OCI-LY1 (cell line): ENCODE measurements at regions not wholly inside any gene's neighbourhood (a gene's known extent, or its start where the extent isn't known, plus 50 kb on each side); places are given as distances from the start of the nearest gene placed in this dataset.
A peak's percentile ranks its signal among the peaks of the same experiment; 100 is the strongest.
"Not testable (repeated sequence)": the region's sequence is repeated elsewhere in the genome, so short reads cannot be mapped to it uniquely, and the experiment has no call there.

Experiments used
- H2AFZ ChIP-seq: fragments of 200-600 bp; sonication (generic), shearing (Covaris generic); 2 replicates; pipeline ENCODE4 v1.6.0; 2014; ENCODE audit warnings: antibody characterized with exemption, mild to moderate bottlenecking, low read length
- H3F3A ChIP-seq: fragments of 200-600 bp; sonication (generic), shearing (Covaris generic); 2 replicates; pipeline ENCODE4 v1.6.0; 2014; ENCODE audit warnings: mild to moderate bottlenecking, antibody characterized with exemption, low read length, moderate library complexity; ENCODE audit not compliant: insufficient read depth
- H3K27ac ChIP-seq: fragments of 200-600 bp; sonication (generic); 2 replicates; pipeline ENCODE4 v1.5.1; 2014; ENCODE audit warnings: low read length, mixed run types, mild to moderate bottlenecking, low read depth; ENCODE audit not compliant: poor library complexity, severe bottlenecking
- H3K27me3 ChIP-seq: fragments of 200-600 bp; sonication (generic); 2 replicates; pipeline ENCODE4 v1.6.0; 2014; ENCODE audit warnings: antibody characterized with exemption, mild to moderate bottlenecking, low read length, moderate library complexity; ENCODE audit not compliant: insufficient read depth
- H3K36me3 ChIP-seq: fragments of 200-600 bp; sonication (generic); 2 replicates; pipeline ENCODE4 v1.6.1; 2014; ENCODE audit warnings: mild to moderate bottlenecking, antibody characterized with exemption, low read length, moderate library complexity, mixed read lengths; ENCODE audit not compliant: insufficient read depth
- H3K4me1 ChIP-seq: fragments of 200-600 bp; sonication (generic); 2 replicates; pipeline ENCODE4 v1.5.1; 2014; ENCODE audit warnings: mild to moderate bottlenecking, low read length, moderate library complexity; ENCODE audit not compliant: insufficient read depth, severe bottlenecking
- H3K4me2 ChIP-seq: fragments of 200-600 bp; sonication (generic), shearing (Covaris generic); 2 replicates; pipeline ENCODE4 v1.6.1; 2014; ENCODE audit warnings: low read length
- H3K4me3 ChIP-seq: fragments of 200-600 bp; sonication (generic); 2 replicates; pipeline ENCODE4 v1.5.1; 2014; ENCODE audit warnings: low read length, low read depth, mild to moderate bottlenecking, mixed read lengths; ENCODE audit not compliant: poor library complexity, severe bottlenecking
- H3K79me2 ChIP-seq: fragments of 200-600 bp; shearing (Covaris generic); 2 replicates; pipeline ENCODE4 v1.6.1; 2016; ENCODE audit warnings: mixed run types, low read length, mixed read lengths; ENCODE audit not compliant: insufficient read depth
- H3K9ac ChIP-seq: fragments of 200-600 bp; sonication (generic), shearing (Covaris generic); 2 replicates; pipeline ENCODE4 v1.6.1; 2014; ENCODE audit warnings: mild to moderate bottlenecking, low read length, mixed read lengths
- H3K9me2 ChIP-seq: fragments of 200-600 bp; sonication (generic), shearing (Covaris generic); 2 replicates; pipeline ENCODE4 v1.6.1; 2014; ENCODE audit warnings: low read depth, mild to moderate bottlenecking, low read length, mixed read lengths
- H3K9me3 ChIP-seq: fragments of 200-600 bp; shearing (Covaris generic); 2 replicates; pipeline ENCODE4 v1.6.1; 2014; ENCODE audit warnings: low read length, mixed read lengths
- H4K20me1 ChIP-seq: fragments of 200-600 bp; sonication (generic), shearing (Covaris generic); 2 replicates; pipeline ENCODE4 v1.6.0; 2016; ENCODE audit warnings: mild to moderate bottlenecking, low read length; ENCODE audit not compliant: insufficient read depth
- CTCF ChIP-seq: fragments of 200-600 bp; sonication (generic), shearing (Covaris generic); IDR thresholded peaks from 2 replicates; pipeline ENCODE4 v1.5.1; 2017; ENCODE audit warnings: mild to moderate bottlenecking, antibody characterized with exemption, low read length, moderate library complexity, mixed read lengths
- EZH2 ChIP-seq: fragments of 200-600 bp; sonication (generic), shearing (Covaris generic); IDR thresholded peaks from 2 replicates; pipeline ENCODE4 v1.8.0; 2017; ENCODE audit warnings: borderline replicate concordance, mixed run types, mild to moderate bottlenecking, antibody characterized with exemption, low read length, moderate library complexity, mixed read lengths

GRCh38 chr9:25003686-25004085, 458.0 kb upstream of the IZUMO3 start:
- Histone ChIP-seq H3K4me2 (no peak overlapping the region), H3K27ac (no peak overlapping the region), H3K27me3 (no peaks in the 10 kb centered on the region), H3K9me3 (no peaks in the 10 kb centered on the region), H3K4me3 (no peak overlapping the region), H3K79me2 (no peaks in the 10 kb centered on the region), H3K9me2 (no peaks in the 10 kb centered on the region), H3F3A (no peaks in the 10 kb centered on the region), H3K4me1 (peaks cover 9% of the 10 kb centered on the region), H3K9ac (no peak overlapping the region), H4K20me1 (no peaks in the 10 kb centered on the region), H2AFZ (0 out of 2 replicates have a peak overlapping the region, but pooled peaks have one; percentile 63), H3K36me3 (no peaks in the 10 kb centered on the region)
- no peak for TF ChIP-seq EZH2
- TF ChIP-seq CTCF = peak; percentile 60

GRCh38 chr9:24986331-24986730, 440.6 kb upstream of the IZUMO3 start:
- H3K9me2 ChIP-seq = no peaks in the 10 kb centered on the region
- no peak for TF ChIP-seq EZH2
- no peak for TF ChIP-seq CTCF
- no peak overlapping the region for H3K9ac ChIP-seq
- no peak overlapping the region for H2AFZ ChIP-seq
- H3K4me3 ChIP-seq = no peak overlapping the region
- no peaks in the 10 kb centered on the region for H3K27me3 ChIP-seq
- H3K9me3 ChIP-seq = no peaks in the 10 kb centered on the region
- no peaks in the 10 kb centered on the region for H3K4me1 ChIP-seq
- H3K27ac ChIP-seq = no peak overlapping the region
- H3F3A ChIP-seq = no peaks in the 10 kb centered on the region
- H3K79me2 ChIP-seq = no peaks in the 10 kb centered on the region
- H3K4me2 ChIP-seq = no peak overlapping the region
- H4K20me1 ChIP-seq = no peaks in the 10 kb centered on the region
- H3K36me3 ChIP-seq = no peaks in the 10 kb centered on the region

- not testable (repeated sequence) for H3K4me1 ChIP-seq, H3K27ac ChIP-seq, H3K27me3 ChIP-seq, H3K36me3 ChIP-seq, H3K79me2 ChIP-seq, H2AFZ ChIP-seq, H4K20me1 ChIP-seq, H3K9ac ChIP-seq, H3K9me3 ChIP-seq, H3K9me2 ChIP-seq, H3F3A ChIP-seq, H3K4me2 ChIP-seq, H3K4me3 ChIP-seq
Measured at GRCh38 chr9:24970780-24971179, 425.1 kb upstream of the IZUMO3 start.

DNA sequence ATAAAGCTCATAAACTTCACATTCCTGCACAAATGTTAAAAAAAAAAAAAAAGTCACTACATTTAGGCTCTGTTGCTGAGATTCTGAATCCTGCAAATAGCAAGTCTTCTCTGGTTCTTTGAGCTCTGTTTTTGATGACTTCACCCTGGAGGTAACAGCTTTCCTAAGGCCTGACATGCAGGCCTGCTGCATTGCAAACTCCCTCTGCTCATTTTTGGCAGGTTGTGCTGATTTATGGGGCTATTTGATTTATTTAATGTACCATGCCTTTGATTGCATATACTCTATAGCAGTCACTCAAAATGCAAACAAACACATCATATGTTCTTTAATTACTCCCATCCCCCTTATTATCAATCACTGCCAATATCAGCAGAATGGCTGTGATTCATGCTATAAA, 416.1 kb upstream of the IZUMO3 start:
- H3K27ac ChIP-seq = no peak overlapping the region
- no peak for TF ChIP-seq EZH2
- H2AFZ ChIP-seq = no peak overlapping the region
- H3K9ac ChIP-seq = no peak overlapping the region
- no peaks in the 10 kb centered on the region for H3K36me3 ChIP-seq
- no peak overlapping the region for H3K4me2 ChIP-seq
- no peaks in the 10 kb centered on the region for H3K4me1 ChIP-seq
- no peaks in the 10 kb centered on the region for H3K79me2 ChIP-seq
- H4K20me1 ChIP-seq = no peaks in the 10 kb centered on the region
- no peaks in the 10 kb centered on the region for H3K9me3 ChIP-seq
- H3K27me3 ChIP-seq = no peaks in the 10 kb centered on the region
- no peak overlapping the region for H3K4me3 ChIP-seq
- no peaks in the 10 kb centered on the region for H3F3A ChIP-seq
- no peaks in the 10 kb centered on the region for H3K9me2 ChIP-seq
